ENCODE measurements at regions not wholly inside any gene's neighbourhood (a gene's known extent, or its start where the extent isn't known, plus 50 kb on each side); places are given as distances from the start of the nearest gene placed in this dataset.

GRCh38 chr6:92934625-92935024, 484.7 kb downstream of the EPHA7 start:
- no peak for DNase-seq

- no peak for DNase-seq
Observed at GRCh38 chr6:92930171-92930570, 489.2 kb downstream of the EPHA7 start.

GRCh38 chr6:92922216-92922806, 497.0 kb downstream of the EPHA7 start:
- DNase-seq: no peak

GRCh38 chr6:92915466-92915865, 503.9 kb downstream of the EPHA7 start:
- no peak for DNase-seq

GRCh38 chr6:92911301-92911700, 508.1 kb downstream of the EPHA7 start:
- DNase-seq: no peak

GRCh38 chr6:92910646-92911045, 508.7 kb downstream of the EPHA7 start:
- no peak for DNase-seq

- DNase-seq: no peak
Observed at GRCh38 chr6:92906385-92906784, 513.0 kb downstream of the EPHA7 start.

GRCh38 chr6:92893741-92894140, 525.6 kb downstream of the EPHA7 start:
- DNase-seq: no peak

GRCh38 chr6:92892626-92893170, 526.7 kb downstream of the EPHA7 start:
- no peak for DNase-seq

- DNase-seq: no peak
Observed at GRCh38 chr6:92888316-92888715, 531.0 kb downstream of the EPHA7 start.

GRCh38 chr6:92887871-92888270, 531.5 kb downstream of the EPHA7 start:
- DNase-seq: no peak

GRCh38 chr6:92879526-92879925, 539.8 kb downstream of the EPHA7 start:
- DNase-seq: no peak

GRCh38 chr6:92864966-92865555, 554.3 kb downstream of the EPHA7 start:
- no peak for DNase-seq

- no peak for DNase-seq
Observed at GRCh38 chr6:92849636-92850035, 569.7 kb downstream of the EPHA7 start.

GRCh38 chr6:92848901-92849300, 570.5 kb downstream of the EPHA7 start:
- DNase-seq: no peak

GRCh38 chr6:92848459-92848858, 570.9 kb downstream of the EPHA7 start:
- DNase-seq: no peak

- no peak for DNase-seq
Observed at GRCh38 chr6:92847988-92848387, 571.4 kb downstream of the EPHA7 start.

GRCh38 chr6:92840246-92840930, 579.0 kb downstream of the EPHA7 start:
- no peak for DNase-seq

- no peak for DNase-seq
Observed at GRCh38 chr6:92828788-92829187, 590.6 kb downstream of the EPHA7 start.

- DNase-seq: no peak
Observed at GRCh38 chr6:92827104-92827503, 592.3 kb downstream of the EPHA7 start.

- no peak for DNase-seq
Observed at GRCh38 chr6:92826633-92827032, 592.7 kb downstream of the EPHA7 start.

- no peak for DNase-seq
Observed at GRCh38 chr6:92822222-92822621, 597.1 kb downstream of the EPHA7 start.

- no peak for DNase-seq
Observed at GRCh38 chr6:92820601-92821000, 598.8 kb downstream of the EPHA7 start.

- no peak for DNase-seq
Observed at GRCh38 chr6:92810913-92811312, 608.4 kb downstream of the EPHA7 start.
